DOHH2 (cell line): ENCODE measurements at regions not wholly inside any gene's neighbourhood (a gene's known extent, or its start where the extent isn't known, plus 50 kb on each side); places are given as distances from the start of the nearest gene placed in this dataset.

Experiments
- H3F3A ChIP-seq: fragments of 200-600 bp; sonication (generic), shearing (Covaris generic); 2 replicates; pipeline ENCODE4 v1.6.0; 2016; ENCODE audit warnings: antibody characterized with exemption, mild to moderate bottlenecking; ENCODE audit not compliant: control insufficient read depth, insufficient read depth
- H3K27ac ChIP-seq: fragments of 200-600 bp; sonication (generic); 2 replicates; pipeline ENCODE4 v1.5.1; 2014; ENCODE audit warnings: low read depth, mild to moderate bottlenecking, low read length, moderate library complexity
- H3K27me3 ChIP-seq: fragments of 200-600 bp; sonication (generic); 2 replicates; pipeline ENCODE4 v1.6.1; 2014; ENCODE audit warnings: mild to moderate bottlenecking, low read length, mixed read lengths; ENCODE audit not compliant: control insufficient read depth
- H3K36me3 ChIP-seq: fragments of 200-600 bp; sonication (generic); 2 replicates; pipeline ENCODE4 v1.6.1; 2014; ENCODE audit warnings: mild to moderate bottlenecking, low read length, moderate library complexity, mixed read lengths; ENCODE audit not compliant: control insufficient read depth
- H3K4me1 ChIP-seq: fragments of 200-600 bp; sonication (generic); 2 replicates; pipeline ENCODE4 v1.6.1; 2014; ENCODE audit warnings: mild to moderate bottlenecking, low read length, mixed read lengths; ENCODE audit not compliant: control insufficient read depth
- H3K4me2 ChIP-seq: fragments of 200-600 bp; sonication (generic); 2 replicates; pipeline ENCODE4 v1.6.0; 2014; ENCODE audit warnings: mild to moderate bottlenecking, low read length, moderate library complexity
- H3K4me3 ChIP-seq: fragments of 200-600 bp; sonication (generic); 2 replicates; pipeline ENCODE4 v1.5.1; 2014; ENCODE audit warnings: mild to moderate bottlenecking, low read length, mixed read lengths
- H3K79me2 ChIP-seq: fragments of 200-600 bp; sonication (generic); 2 replicates; pipeline ENCODE4 v1.6.1; 2014; ENCODE audit warnings: mild to moderate bottlenecking, low read length, mixed read lengths; ENCODE audit not compliant: control insufficient read depth
- H3K9me2 ChIP-seq: fragments of 200-600 bp; sonication (generic); replicated peaks from 2 replicates; pipeline ENCODE4 v1.6.1; 2014; ENCODE audit warnings: mild to moderate bottlenecking, low read length, mixed read lengths; ENCODE audit not compliant: control insufficient read depth
- H3K9me3 ChIP-seq: fragments of 200-600 bp; sonication (generic); 2 replicates; pipeline ENCODE4 v1.6.1; 2014; ENCODE audit warnings: antibody characterized with exemption, low read length, mixed read lengths; ENCODE audit not compliant: control insufficient read depth, insufficient read depth
- H4K20me1 ChIP-seq: fragments of 200-600 bp; sonication (generic); 2 replicates; pipeline ENCODE4 v1.6.0; 2014; ENCODE audit warnings: low read depth, mild to moderate bottlenecking, antibody characterized with exemption, low read length, moderate library complexity; ENCODE audit not compliant: control insufficient read depth, insufficient read depth
- EZH2phosphoT487 ChIP-seq: fragments of 200-600 bp; sonication (generic); IDR thresholded peaks from 2 replicates; pipeline ENCODE4 v1.6.1; 2017; ENCODE audit warnings: borderline replicate concordance, mild to moderate bottlenecking, antibody characterized with exemption, low read length, moderate library complexity, mixed read lengths
- TF ChIP-seq, protein P1 (sequence below): fragments of 200-600 bp; sonication (generic); IDR thresholded peaks from one replicate; pipeline ENCODE4 v1.5.1; 2014; ENCODE audit warnings: antibody characterized with exemption, mild to moderate bottlenecking, low read depth, low read length; ENCODE audit not compliant: poor library complexity, severe bottlenecking

DNA sequence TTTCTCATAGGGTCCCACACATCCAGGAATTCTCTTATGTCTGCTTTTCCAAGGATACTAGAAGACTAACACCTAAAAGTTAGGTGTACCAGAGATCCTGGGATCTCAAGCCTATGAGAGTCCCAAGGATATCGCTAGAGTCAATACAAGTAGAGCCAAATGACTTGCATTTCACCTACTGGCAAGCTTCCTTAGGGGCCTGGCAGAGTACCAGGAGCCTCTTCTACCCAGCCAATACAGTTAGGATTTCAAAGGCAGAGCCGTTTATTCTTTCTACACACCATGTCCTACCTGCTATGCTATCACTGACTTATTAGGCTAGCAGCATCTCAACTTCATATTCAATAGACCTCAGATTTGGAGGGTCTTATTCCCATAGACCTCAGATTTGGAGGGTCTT lies 53.5 kb upstream of the UNC5B start:
- H3K79me2 ChIP-seq = no peaks in the 10 kb centered on the region
- no peaks in the 10 kb centered on the region for H3K4me1 ChIP-seq
- H3K27me3 ChIP-seq = no peaks in the 10 kb centered on the region
- H3K36me3 ChIP-seq = no peaks in the 10 kb centered on the region
- H3K27ac ChIP-seq = no peak overlapping the region
- H3K4me2 ChIP-seq = no peak overlapping the region
- H4K20me1 ChIP-seq = no peaks in the 10 kb centered on the region
- no peaks in the 10 kb centered on the region for H3F3A ChIP-seq
- TF ChIP-seq EZH2phosphoT487 = no peak
- TF ChIP-seq, protein P1, sequence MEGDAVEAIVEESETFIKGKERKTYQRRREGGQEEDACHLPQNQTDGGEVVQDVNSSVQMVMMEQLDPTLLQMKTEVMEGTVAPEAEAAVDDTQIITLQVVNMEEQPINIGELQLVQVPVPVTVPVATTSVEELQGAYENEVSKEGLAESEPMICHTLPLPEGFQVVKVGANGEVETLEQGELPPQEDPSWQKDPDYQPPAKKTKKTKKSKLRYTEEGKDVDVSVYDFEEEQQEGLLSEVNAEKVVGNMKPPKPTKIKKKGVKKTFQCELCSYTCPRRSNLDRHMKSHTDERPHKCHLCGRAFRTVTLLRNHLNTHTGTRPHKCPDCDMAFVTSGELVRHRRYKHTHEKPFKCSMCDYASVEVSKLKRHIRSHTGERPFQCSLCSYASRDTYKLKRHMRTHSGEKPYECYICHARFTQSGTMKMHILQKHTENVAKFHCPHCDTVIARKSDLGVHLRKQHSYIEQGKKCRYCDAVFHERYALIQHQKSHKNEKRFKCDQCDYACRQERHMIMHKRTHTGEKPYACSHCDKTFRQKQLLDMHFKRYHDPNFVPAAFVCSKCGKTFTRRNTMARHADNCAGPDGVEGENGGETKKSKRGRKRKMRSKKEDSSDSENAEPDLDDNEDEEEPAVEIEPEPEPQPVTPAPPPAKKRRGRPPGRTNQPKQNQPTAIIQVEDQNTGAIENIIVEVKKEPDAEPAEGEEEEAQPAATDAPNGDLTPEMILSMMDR = no peak
- no peaks in the 10 kb centered on the region for H3K9me3 ChIP-seq
- H3K9me2 ChIP-seq = no peaks in the 10 kb centered on the region
- no peak overlapping the region for H3K4me3 ChIP-seq

- H3K27me3 ChIP-seq = no peaks in the 10 kb centered on the region
- H3K36me3 ChIP-seq = no peaks in the 10 kb centered on the region
- no peak overlapping the region for H3K27ac ChIP-seq
- no peaks in the 10 kb centered on the region for H4K20me1 ChIP-seq
- no peaks in the 10 kb centered on the region for H3F3A ChIP-seq
- no peak overlapping the region for H3K4me3 ChIP-seq
- H3K9me2 ChIP-seq = no peaks in the 10 kb centered on the region
- no peaks in the 10 kb centered on the region for H3K79me2 ChIP-seq
- no peak for TF ChIP-seq EZH2phosphoT487
- TF ChIP-seq, protein P1 = no peak
- H3K4me1 ChIP-seq = no peaks in the 10 kb centered on the region
- H3K4me2 ChIP-seq = no peak overlapping the region
- H3K9me3 ChIP-seq = no peaks in the 10 kb centered on the region
Measured at GRCh38 chr10:71159892-71160291, 52.5 kb upstream of the UNC5B start.

- Histone ChIP-seq H3K4me3 (no peak overlapping the region), H3K4me1 (no peaks in the 10 kb centered on the region), H4K20me1 (no peaks in the 10 kb centered on the region), H3K9me3 (no peaks in the 10 kb centered on the region), H3K36me3 (no peaks in the 10 kb centered on the region), H3K27ac (no peak overlapping the region), H3K79me2 (no peaks in the 10 kb centered on the region), H3K4me2 (no peak overlapping the region), H3K9me2 (no peaks in the 10 kb centered on the region), H3K27me3 (no peaks in the 10 kb centered on the region; the same call in 1 of the 2 replicates), H3F3A (no peaks in the 10 kb centered on the region)
- no peak for TF ChIP-seq EZH2phosphoT487
- TF ChIP-seq, protein P1 = no peak
Measured at GRCh38 chr10:71161425-71161824, 50.9 kb upstream of the UNC5B start.
